Calu3 (cell line): ENCODE measurements at regions not wholly inside any gene's neighbourhood (a gene's known extent, or its start where the extent isn't known, plus 50 kb on each side); places are given as distances from the start of the nearest gene placed in this dataset.

Experiments used
- BruUV-seq: library from RNA; stranded (reverse); fragments of 400-500 nt; replicated peaks from 2 replicates; lab custom pipeline; 2021; lab: Mats Ljungman, UMichigan
- CTCF ChIA-PET: fragments of 300-600 bp; sonication (Branson Sonifier 250); formaldehyde crosslinking; loops from one replicate; lab custom pipeline; 2022; ENCODE audit warnings: antibody characterized with exemption; lab: Charles Lee
- DNase-seq: peaks from one replicate; pipeline ENCODE4 v3.0.0; 2022
- H3K27ac Mint-ChIP-seq: one replicate; pipeline ENCODE4 v1.8.0; 2022; ENCODE audit warnings: mixed read lengths; ENCODE audit not compliant: unreplicated experiment
- H3K27me3 Mint-ChIP-seq: one replicate; pipeline ENCODE4 v1.8.0; 2022; ENCODE audit warnings: mixed read lengths; ENCODE audit not compliant: unreplicated experiment
- H3K36me3 Mint-ChIP-seq: one replicate; pipeline ENCODE4 v1.8.0; 2022; ENCODE audit warnings: mild to moderate bottlenecking, moderate library complexity, mixed read lengths; ENCODE audit not compliant: insufficient read depth, unreplicated experiment
- H3K4me1 Mint-ChIP-seq: one replicate; pipeline ENCODE4 v1.8.0; 2022; ENCODE audit warnings: mild to moderate bottlenecking, low read depth, mixed read lengths; ENCODE audit not compliant: unreplicated experiment
- H3K4me3 Mint-ChIP-seq: one replicate; pipeline ENCODE4 v1.8.0; 2022; ENCODE audit warnings: mild to moderate bottlenecking, low read depth, moderate library complexity, mixed read lengths; ENCODE audit not compliant: unreplicated experiment
- H3K9me3 Mint-ChIP-seq: one replicate; pipeline ENCODE4 v1.8.0; 2022; ENCODE audit warnings: low read depth, mixed read lengths; ENCODE audit not compliant: unreplicated experiment
- CTCF ChIP-seq: fragments of 200-600 bp; IDR thresholded peaks from one replicate; pipeline ENCODE4 v1.8.0; 2022; ENCODE audit warnings: antibody characterized with exemption; ENCODE audit not compliant: unreplicated experiment
- intact Hi-C: fragments of 100-400 bp; cut with micrococcal nuclease; formaldehyde crosslinking; loops from one replicate; pipeline ENCODE4 v1.10.0; 2022; ENCODE audit not compliant: unreplicated experiment

- Mint-ChIP-seq H3K4me3 (no peak overlapping the region), H3K4me1 (peaks cover 9% of the 10 kb centered on the region), H3K9me3 (peaks cover 3% of the 10 kb centered on the region), H3K27ac (no peak overlapping the region), H3K27me3 (no peaks in the 10 kb centered on the region), H3K36me3 (no peaks in the 10 kb centered on the region)
- DNase-seq: no peak
- CTCF ChIA-PET: no interaction called here
- BruUV-seq: no TSS peak
- intact Hi-C loops: no loop called here
- no peak for TF ChIP-seq CTCF
Observed at GRCh38 chr2:198973181-198973580, 484.6 kb downstream of the SATB2 start.

- intact Hi-C loops: no loop called here
- no peaks in the 10 kb centered on the region for H3K36me3 Mint-ChIP-seq
- TF ChIP-seq CTCF: no peak
- DNase-seq: no peak
- H3K27ac Mint-ChIP-seq: no peak overlapping the region
- CTCF ChIA-PET: no interaction called here
- no peaks in the 10 kb centered on the region for H3K27me3 Mint-ChIP-seq
- H3K9me3 Mint-ChIP-seq: no peaks in the 10 kb centered on the region
- peaks cover 9% of the 10 kb centered on the region for H3K4me1 Mint-ChIP-seq
- H3K4me3 Mint-ChIP-seq: no peak overlapping the region
- BruUV-seq: no TSS peak
Observed at GRCh38 chr2:198968545-198968944, 489.2 kb downstream of the SATB2 start.

DNA sequence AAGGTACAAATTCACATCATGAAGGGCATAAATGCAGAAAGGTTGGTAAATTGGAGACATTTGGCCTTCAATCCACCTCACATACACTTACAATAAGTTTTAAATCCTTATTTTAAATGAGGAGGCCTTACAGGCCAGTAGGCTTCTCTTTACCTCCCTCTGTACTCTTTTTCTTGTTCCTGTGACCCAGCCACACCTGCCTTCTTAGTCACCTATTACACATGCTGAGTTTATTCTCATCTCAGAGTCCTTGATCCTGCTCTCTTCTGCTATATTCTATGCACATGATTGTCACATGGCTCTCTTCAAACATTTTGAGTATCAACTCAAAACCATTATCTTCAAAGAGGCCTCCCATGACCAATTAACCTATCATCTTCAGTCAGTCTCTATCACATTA is 491.5 kb downstream of the SATB2 start:
- Mint-ChIP-seq H3K4me3 (no peak overlapping the region), H3K36me3 (no peaks in the 10 kb centered on the region), H3K27me3 (no peaks in the 10 kb centered on the region), H3K4me1 (peaks cover 9% of the 10 kb centered on the region), H3K27ac (no peak overlapping the region), H3K9me3 (no peaks in the 10 kb centered on the region)
- intact Hi-C loops: no loop called here
- DNase-seq: no peak
- BruUV-seq: no TSS peak
- CTCF ChIA-PET: no interaction called here
- TF ChIP-seq CTCF: no peak

DNA sequence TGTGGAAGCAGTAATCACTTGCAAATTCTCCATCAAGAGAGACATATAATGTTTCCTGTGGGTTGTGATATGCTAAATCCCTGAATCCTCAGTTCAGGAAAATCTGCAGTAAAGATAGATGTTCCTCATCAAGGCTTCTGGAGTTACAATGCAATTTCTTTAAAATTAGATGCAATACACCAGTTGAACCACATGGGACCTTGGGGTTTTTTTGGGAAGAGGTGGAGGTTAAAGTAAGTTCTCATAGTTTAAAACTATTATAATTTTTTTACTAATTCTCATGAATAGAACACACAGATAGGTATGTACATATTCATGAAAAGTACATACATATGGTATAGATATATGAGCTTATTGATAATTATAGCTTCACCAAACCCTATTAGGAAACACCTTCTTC is 496.2 kb downstream of the SATB2 start:
- Mint-ChIP-seq H3K27ac (no peak overlapping the region), H3K4me3 (no peak overlapping the region), H3K4me1 (no peaks in the 10 kb centered on the region), H3K9me3 (no peaks in the 10 kb centered on the region), H3K36me3 (no peaks in the 10 kb centered on the region), H3K27me3 (no peaks in the 10 kb centered on the region)
- intact Hi-C loops: no loop called here
- DNase-seq: no peak
- TF ChIP-seq CTCF: no peak
- CTCF ChIA-PET: no interaction called here
- no TSS peak for BruUV-seq

GRCh38 chr2:198957181-198957580 is 500.6 kb downstream of the SATB2 start:
- no peaks in the 10 kb centered on the region for H3K4me1 Mint-ChIP-seq
- no peaks in the 10 kb centered on the region for H3K36me3 Mint-ChIP-seq
- no peaks in the 10 kb centered on the region for H3K27me3 Mint-ChIP-seq
- H3K4me3 Mint-ChIP-seq: no peak overlapping the region
- no peak for TF ChIP-seq CTCF
- no peaks in the 10 kb centered on the region for H3K9me3 Mint-ChIP-seq
- CTCF ChIA-PET: interaction anchor here (0.7 kb wide), 1 partner anchor 34 kb away, joined by 4 read pairs; no protein-coding TSS in a partner anchor
- no peak for DNase-seq
- H3K27ac Mint-ChIP-seq: no peak overlapping the region
- BruUV-seq: no TSS peak
- intact Hi-C loops: no loop called here
